ENCODE measurements at regions not wholly inside any gene's neighbourhood (a gene's known extent, or its start where the extent isn't known, plus 50 kb on each side); places are given as distances from the start of the nearest gene placed in this dataset.

DNA sequence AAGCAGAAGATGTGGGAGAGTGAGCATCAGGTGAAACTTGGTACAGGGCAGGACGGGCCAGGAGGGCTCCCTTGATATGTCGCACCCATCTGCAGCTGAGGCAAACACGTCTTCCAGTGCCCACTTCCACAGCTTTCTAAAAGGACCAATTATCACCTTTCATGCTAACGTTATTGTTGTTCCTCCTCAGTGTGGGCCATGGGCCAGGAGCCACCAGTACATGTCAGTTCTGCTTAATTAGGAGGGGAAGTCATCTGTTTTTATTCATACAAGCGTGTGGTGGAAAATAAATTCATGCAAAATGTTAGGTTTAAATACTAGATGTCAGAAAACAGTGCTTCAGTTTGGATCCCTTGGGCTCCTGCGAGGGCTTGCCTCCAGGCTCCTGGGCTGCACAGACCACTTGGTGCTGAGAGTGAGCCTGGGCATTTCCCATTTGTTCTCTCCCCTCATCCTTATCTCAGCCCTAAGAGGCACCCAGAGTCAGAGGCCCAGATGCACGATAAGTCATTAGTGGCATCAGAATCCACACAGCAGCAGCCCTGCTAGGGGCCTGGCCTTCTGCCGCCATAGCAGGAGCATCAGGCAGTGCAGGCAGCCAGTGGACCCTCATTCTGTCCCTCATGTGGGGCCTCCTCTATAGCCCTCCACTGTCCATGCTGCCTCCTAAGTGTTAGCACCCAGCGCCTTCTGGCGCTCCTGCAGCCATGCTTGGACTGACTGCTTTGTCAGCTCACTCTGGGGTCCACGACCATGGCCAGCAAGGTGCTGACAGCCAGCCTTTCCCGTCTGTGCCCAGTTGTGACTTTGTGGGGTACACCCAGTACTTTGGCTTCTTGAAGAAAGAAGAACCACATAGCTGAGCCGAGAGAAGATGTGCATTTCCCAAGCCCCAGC is 539.8 kb upstream of the RAB6C start:
- no peak for DNase-seq

DNA sequence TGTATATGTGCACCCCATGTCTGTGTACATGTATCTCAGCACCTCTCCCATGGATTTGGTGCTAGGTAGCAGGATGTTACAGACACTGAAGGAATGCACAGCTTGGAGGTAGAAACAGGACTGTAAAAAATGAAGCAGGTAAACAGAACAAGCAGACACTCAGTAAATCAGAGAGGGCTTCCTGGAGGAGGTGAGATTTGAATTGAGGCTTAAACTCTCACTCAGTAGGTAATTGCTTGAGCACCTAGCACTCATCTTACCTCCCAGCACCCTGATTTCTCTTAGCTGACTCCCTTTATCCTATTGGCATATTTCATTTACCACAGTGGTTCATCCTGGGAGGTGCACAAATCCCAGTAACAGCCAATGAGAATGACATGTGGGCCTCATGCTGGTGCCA is 537.9 kb upstream of the RAB6C start:
- DNase-seq: no peak

DNA sequence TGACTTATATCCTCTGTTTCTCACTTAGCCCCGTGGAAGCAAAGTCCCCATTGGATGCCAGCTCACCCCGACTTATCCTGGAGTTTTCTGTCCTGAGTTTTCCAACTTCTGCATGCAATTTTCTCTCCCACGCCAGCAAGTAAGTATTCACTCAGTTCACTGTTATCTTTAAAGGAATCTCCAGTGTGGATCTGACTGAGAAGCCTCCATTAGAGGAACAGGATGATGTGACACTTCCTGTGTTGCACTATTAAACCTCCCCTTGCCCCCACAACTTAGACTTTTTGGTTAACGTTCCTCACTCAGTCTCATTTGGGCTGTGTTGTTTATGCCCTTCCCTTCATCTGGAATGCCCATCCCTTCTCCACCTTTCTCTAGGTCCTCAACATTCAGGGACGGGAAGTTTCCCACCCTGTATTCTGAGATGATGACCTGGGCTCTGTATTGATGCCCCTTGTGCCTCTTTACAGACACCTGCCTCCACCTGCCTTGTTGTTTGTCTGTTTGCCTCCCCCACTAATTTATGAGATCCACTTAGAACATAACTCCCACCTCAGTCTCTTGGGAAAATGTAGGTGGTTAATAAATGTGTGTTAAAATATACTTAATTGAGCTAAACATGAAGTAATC is 536.1 kb upstream of the RAB6C start:
- DNase-seq: no peak

DNA sequence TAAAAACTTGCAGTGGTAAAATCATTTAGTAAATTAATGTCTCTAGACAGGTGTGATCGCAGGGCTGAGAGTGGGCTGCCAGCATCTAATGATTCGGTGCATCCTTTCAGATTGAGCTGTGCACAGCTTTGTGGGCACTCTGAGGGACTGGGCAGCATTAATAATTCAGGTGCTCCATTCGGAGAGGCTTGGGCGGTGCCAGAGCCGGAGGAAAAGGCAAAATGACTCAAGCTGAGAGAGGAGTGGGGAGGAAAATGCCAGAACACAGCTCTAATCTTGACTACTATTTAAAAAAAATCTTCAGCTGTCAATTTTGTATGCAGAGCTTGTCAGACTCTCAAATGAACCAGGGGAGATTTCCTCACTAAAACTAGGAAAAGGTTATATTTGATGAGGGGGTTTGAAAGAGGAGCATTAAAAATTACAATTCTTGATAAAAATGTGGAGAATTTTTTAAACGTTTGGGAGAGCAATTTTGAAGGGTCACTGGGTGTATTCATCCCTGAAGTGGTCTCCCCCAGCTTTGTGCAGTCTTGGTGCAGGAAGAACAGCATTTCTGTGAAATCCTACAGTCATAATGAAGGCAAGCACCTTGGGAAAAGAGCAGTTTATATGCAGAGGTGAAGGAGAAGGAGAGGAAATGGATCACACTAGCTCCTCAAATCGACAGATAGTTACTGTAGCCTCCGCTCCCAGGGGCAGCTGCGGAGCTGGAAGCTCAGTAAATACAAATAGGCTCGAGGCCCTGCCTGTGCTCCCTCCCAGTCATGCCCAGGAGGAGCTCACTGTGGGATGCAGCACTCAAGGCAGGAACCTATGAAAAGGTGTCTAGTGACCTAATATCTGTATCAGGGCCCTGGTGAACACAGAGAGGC is 535.4 kb upstream of the RAB6C start:
- DNase-seq: no peak

DNA sequence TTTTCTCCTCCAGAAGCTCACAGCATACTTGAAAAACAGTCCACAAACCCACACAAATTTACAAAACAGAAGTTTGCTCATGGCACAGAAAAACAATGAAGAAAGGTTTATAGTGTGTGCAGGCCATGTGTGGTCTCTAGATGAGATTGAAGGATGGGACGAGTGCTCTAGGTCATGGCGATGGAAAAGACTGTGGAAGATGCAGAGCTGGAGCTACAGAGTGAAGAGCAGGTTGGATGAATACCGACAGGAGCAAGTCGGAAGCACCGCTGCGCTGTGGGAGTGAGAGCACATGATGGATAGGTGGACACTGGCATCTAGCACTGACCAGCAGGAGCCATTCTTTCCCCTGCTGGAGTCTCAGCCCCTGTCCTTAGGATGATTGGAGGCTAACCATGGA is 534.7 kb upstream of the RAB6C start:
- no peak for DNase-seq

DNA sequence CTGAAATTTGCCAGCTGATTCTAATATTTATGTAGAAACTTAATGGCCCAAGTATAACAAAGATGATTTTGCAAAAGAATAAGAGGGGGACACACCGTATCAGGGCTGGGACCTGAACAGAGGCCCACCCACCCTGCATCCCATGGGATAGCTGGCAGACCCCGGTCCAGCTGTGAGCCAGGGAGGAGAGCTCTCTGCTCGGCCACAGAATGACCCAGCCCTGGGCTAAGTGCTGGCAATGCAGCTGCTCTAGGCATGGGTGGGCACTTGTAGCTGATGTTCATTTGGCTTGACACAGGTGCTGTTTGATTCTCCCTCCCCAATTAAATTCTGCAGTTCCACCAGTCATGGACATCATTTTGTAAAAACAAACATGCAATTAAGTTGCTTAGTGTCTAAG is 522.8 kb upstream of the RAB6C start:
- DNase-seq: no peak

DNA sequence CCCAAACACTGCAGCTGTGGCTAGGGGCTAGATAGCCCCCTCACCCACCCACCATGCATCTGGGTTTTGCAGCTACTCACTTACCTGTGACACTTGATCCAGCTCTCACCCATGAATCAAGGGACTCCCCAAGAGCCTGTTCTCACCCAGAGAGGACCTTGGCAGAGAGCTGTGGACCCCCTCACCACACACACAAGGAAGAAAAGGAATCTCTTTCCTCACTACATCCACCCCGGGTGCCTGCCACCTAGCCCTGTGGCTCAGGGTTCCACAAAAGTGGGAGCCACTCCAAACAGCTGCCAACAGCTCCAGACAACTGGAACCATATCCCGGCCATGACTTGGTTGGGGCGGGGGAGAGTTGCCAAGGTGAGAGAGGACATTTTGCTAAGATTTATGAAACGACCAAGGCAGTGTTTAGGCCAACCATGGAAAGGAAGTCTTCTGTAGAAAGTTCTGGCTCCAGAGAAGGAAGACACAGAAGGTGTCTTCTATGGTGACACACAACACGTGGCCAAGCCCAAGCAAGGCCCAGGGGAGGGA is 522.1 kb upstream of the RAB6C start:
- no peak for DNase-seq

DNA sequence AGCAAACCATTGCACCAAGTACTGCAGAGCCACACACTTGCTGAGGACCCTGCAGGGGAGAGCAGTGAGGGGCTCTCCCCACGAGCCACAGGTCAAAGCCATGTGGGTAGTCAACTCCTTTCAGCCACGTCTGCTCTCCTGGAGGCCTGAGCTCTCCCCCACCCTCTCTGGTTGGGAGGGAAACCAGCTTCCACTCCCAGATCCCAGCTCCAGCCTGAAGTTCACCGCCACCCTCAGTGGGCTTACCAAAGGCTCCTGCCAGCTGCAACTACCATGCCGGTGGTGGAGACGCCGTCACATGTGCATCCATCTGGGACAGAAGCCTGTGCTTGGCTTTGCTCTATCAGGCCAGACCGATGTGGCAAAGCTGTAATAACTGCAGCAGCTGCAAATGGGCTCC is 521.5 kb upstream of the RAB6C start:
- DNase-seq: no peak

DNA sequence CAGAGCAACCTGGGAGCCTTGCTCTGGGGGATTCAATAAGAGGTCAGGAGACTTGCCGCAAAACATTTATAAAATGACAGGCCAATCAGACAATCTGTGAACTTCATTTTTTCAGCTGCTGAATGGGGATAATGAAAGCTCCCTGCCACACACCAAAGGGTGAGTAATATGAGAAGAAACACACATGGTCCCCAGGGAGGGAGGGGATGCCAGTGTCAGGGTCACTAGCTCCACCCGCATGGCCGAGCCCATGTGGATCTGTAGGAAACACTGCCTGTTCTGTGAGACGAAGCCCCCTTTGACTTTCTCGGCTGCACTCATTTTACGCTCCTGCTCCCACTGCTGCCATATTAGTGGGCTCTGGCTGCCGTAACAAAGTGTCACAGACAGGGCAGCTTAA is 521.0 kb upstream of the RAB6C start:
- no peak for DNase-seq

DNA sequence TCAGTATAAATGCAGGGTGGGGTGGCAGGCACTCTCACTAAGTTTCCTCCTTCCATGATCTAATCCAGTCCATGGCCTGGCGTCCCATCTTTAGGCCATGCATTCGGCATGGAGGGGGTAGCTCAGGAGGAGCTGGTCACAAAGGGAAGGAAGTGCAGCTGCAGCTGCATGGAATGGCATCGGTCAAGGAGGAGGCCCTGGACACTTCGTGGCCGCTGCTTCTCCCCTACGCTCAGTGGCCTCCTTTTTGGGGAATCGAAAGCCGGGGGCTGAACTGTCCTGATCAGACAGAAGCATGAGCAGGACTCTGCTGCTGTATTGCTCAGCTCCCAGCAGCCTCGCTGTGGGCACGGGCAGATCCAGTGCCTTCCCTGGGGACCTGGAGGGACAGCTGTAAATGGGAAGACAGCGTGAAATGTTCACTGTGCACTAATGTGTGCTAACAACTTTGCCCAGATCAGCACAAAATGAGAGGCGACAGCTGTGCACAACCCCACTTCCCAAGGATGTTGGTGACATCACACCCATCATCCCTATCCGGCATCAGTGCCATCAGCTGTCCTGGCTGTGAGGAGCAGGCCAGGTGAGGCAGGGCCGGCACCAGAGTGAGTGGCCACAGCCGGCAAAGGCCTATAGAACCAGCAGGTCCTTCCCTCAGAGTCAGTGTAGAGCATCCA is 520.1 kb upstream of the RAB6C start:
- no peak for DNase-seq

DNA sequence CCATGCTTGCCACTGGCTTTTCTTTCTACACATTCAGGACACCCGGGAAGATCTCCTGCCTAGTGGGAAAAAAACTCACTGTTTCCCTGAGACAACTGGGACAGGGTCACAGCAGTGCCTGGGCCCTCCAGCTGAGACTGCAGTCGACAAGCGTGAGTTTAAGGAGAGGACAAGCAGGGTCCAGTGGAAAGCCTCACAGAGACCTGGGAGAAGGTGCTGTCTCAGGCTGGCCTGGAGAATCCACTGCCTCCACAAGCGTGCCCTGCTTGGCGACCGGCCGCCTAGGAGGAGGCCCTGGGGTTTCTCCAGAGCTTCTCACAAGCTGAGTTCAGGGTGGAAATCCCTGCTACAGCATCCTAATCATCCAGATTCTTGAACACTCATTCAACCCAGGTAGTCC is 519.6 kb upstream of the RAB6C start:
- no peak for DNase-seq

DNA sequence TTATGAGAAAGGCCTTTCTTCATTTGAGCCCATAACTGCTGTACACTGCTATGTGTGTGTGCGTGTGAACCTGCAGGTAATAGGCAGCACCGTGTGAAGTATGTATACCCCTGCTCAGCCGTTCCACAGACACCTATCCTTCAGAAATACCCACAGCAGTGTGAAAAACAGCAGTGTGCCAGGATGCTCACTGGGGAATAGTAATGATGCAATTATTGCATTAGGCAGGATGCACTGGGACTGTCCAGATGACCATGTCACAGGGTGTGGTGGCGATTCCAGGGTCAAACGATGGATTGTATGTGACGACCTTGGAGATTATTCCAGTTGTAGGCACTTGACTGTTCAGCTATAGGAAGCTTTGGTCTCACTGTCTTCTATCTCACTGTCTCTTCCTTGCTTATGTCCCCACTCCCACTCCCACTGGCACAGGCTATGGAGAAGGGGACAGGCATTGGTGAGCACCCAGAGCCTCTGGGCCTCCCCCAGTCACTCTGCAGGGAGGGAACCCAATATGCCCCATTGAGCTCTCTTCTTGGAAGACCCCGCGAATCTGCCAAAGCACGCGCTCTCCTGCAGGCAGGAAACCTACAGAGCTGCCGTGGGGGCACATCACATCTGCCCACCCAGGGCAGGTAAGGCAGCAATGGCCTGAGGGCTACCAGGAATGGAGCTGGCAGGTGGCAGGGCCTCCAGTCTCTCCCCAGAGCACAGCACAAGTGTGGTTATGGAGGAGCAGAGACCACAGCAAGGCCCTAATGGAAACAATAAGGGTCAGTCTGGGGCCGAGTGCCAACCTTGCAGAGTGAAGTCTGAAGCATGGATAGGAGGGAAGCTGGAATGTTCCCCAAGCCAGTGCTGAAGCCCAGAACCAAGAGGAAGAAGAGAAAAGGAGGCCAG is 518.9 kb upstream of the RAB6C start:
- DNase-seq: no peak

DNA sequence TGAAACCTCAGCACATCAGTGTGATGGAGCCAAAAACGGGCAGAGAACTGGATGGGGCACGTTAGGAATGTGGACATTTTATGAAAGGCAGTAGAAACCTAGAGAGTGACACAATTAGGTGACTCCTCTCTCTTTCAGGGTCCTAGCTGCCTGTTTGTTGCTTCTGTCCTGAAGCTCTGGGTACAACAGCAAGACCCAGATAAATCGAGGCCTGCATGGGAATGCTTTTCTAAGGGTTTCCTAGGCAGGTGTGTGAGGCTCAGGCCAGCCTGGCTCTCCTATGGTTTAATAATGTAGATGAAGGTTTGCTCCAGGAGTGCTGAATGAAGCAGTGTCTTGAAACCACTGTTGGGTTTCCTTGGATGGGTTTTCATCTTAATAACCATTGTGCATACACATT is 517.1 kb upstream of the RAB6C start:
- DNase-seq: no peak

DNA sequence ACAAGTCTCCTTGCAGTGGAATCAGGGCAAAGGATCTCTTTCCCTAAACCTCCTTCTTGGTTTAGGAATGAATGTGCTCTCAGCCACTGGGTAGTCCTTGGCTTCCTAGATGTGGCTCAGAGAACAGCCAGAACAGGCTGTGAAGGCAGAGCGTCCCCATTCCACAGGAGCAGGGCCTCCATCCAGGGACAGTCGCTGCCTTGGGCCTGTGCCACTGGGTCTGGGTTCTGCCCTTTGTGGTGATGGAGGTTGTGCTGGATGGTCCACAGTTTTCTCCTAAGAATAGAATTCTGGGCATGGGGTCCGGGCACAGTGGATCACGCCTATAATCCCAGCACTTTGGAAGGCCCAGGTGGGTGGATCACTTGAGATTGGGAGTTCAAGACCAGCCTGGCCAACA is 516.5 kb upstream of the RAB6C start:
- DNase-seq: no peak

DNA sequence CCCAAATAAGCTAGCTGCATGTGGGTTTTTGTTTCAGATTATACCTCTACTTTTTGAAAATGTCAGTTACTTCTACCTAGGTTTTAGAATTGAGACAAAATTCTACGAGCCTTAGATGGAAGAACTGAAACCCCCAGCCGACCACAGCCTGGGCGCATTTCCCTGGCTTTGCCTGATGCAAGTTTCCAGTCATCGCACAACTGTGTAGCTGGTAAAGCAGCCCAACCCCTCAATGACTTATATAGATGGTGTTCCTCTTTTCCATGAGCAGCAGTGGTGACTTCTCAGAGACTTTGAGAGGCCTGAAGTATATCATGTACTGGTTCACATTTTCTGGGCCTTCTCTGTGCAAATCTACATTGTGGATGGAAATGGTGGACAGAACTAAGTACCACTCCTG is 515.4 kb upstream of the RAB6C start:
- no peak for DNase-seq

DNA sequence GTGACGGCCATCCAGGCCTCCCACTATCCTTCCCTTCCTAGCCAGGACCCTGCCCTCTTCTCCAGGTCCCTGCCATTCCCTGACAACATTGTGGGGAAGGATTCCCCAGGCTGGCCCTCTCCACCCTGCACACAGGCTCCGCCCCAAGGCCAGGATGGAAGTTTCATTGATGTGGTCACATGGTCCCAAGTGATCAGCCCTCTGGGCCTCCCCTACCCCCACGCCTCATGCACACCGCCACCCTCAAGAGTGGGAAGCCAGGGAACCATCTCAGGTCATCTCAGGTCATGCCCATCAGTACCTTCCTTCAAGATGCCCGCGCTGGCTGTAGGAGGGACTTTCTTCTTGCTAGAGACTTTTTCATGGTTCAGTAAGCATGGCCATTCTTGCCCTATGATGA is 514.8 kb upstream of the RAB6C start:
- no peak for DNase-seq

DNA sequence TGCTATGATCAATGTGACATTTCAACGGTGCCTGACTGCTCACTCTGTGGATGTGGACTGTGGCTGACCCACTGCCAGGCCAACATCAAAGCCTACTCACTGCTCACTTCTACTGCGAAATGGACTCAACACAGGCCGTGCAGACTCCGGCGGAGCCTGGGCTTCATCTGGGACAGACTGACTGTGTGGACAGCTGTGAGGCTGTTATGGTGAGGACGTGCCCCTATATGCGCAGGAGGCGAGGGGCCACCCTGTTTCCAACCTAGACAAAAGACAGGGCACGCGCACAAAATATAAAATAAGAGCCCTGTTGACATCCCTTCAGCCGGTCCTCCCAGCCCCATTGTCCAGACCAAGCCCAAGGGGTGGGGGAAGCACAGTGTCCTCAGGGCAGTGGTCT is 514.4 kb upstream of the RAB6C start:
- DNase-seq: no peak

DNA sequence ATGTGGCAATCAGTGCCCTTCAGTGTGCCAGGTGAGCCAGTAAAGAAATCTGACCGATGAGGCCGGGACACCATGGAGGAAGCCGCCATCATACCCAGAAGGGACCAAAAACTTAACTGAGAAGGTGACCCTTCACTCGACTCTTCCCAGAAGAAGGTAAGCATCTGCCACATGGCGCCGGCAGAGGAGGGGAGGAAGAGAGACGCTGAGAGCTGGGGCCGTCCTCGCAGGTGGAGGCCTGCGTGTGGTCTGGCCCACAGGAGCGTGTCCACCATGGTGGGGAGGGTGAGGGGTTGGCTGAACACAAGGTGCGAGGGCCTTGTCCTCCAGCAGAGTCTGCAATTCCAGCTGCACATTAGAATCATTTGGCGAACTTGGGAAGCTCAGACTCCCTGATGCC is 513.1 kb upstream of the RAB6C start:
- no peak for DNase-seq

DNA sequence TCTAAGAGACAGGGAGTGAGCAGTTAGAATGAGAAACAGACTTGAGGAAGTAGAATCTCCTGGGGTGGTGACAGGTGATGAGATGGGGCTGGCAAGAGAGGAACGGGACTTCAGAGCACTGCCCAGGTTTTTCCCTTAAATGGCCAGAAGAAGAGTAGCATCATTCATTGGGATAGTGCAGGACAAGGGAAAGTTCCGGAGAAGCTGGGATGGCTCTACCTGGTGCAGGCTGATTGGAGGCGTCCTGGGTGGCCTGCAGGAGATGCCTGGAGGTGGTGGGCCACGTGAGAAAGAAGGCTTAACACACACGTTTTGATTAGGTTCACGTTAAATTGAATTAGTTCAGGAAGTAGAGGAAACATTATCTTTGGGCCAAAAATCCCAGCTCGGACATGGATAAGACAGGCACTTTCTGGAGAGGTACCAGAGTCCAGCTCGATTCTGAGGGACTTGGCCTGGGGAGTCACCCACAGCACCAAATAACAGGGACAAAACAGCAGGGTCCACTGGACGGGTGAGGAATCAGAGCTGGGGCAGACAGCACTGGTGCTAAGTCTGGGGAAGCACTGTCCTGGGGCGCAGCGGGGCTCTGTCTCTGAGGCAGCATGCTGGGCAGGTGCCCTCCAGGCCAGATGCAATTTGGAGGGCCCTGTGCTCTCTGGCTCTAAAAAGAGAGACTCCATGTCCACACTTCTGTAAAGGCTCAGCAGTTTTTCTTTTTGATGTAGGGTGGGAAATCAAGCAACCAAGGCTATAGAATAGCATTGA is 512.3 kb upstream of the RAB6C start:
- no peak for DNase-seq

DNA sequence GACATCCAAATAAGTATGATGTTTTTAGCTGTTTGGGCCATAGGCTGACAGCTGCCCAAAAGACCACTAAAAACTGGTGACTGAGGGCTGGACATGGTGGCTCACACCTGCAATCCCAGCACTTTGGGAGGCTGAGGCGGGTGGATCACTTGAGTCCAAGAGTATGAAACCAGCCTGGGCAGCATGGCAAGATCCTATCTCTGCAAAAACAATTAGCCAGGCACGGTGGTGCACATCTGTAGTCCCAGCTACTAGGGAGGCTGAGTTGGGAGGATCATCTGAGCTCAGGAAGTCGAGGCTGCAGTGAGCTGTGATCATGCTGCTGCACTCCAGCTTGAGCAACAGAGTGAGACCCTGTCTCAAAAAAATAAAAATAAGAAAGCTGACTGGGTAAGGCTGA is 511.5 kb upstream of the RAB6C start:
- DNase-seq: no peak

DNA sequence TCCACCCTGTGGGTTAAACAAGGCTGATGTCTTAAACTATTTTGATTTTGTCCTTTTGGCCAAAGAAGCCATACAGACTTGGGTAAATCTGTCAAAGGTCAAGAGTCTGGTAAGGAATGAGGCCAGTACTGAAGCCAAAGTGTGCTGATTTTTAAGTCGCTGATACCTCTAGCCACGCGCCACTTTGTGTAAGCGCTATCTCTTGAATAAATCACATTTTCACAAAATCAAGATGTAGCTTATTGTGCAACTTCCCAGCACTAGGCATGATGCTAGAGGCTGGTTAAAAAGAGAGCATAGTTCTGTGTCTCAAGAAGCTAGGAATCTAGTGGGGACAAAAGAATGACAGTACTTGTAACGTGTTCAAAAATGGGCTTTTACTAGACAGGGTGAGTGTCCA is 510.6 kb upstream of the RAB6C start:
- no peak for DNase-seq
